ENCODE measurements at regions not wholly inside any gene's neighbourhood (a gene's known extent, or its start where the extent isn't known, plus 50 kb on each side); places are given as distances from the start of the nearest gene placed in this dataset.

GRCh38 chr2:7621018-7621814 lies 704.0 kb downstream of the RNF144A start:
- no peaks in the 10 kb centered on the region for H3K27me3 ChIP-seq (ENCODE audit: insufficient read depth, low read length, poor library complexity, severe bottlenecking)
- no peak overlapping the region for H2AFZ ChIP-seq (ENCODE audit: low read length)
- H3K4me3 ChIP-seq (ENCODE audit: low read length, poor library complexity, severe bottlenecking), result no peak overlapping the region
- TF ChIP-seq EZH2phosphoT487 (IDR thresholded peaks at IDR 0.05; ENCODE audit: borderline replicate concordance) (no peak), CTCF (conservative IDR thresholded peaks at IDR 0.05; ENCODE audit: low read length) (no peak)
- H3K9me2 ChIP-seq (replicated peaks; ENCODE audit: low read depth, low read length), result no peaks in the 10 kb centered on the region
- no peaks in the 10 kb centered on the region for H4K20me1 ChIP-seq (ENCODE audit: insufficient read depth, low read length, poor library complexity, severe bottlenecking)
- no peaks in the 10 kb centered on the region for H3F3A ChIP-seq (ENCODE audit: low read depth)
- no peaks in the 10 kb centered on the region for H3K9me3 ChIP-seq (ENCODE audit: insufficient read depth, low read depth, low read length)
- no peaks in the 10 kb centered on the region for H3K36me3 ChIP-seq (ENCODE audit: insufficient read depth, low read length)
- H3K9ac ChIP-seq (ENCODE audit: low read depth, low read length, poor library complexity, severe bottlenecking), result no peak overlapping the region
- H3K4me1 ChIP-seq (ENCODE audit: insufficient read depth, low read length, poor library complexity, severe bottlenecking), result peaks cover 4% of the 10 kb centered on the region
- H3K4me2 ChIP-seq (ENCODE audit: low read depth, low read length, poor library complexity, severe bottlenecking), result no peak overlapping the region
- no peaks in the 10 kb centered on the region for H3K79me2 ChIP-seq (ENCODE audit: insufficient read depth, low read length)

GRCh38 chr2:7625392-7626138 lies 708.4 kb downstream of the RNF144A start:
- H2AFZ ChIP-seq (ENCODE audit: low read length), result 0 out of 2 replicates have a peak overlapping the region, but pooled peaks have one; percentile 25
- TF ChIP-seq CTCF (conservative IDR thresholded peaks at IDR 0.05; ENCODE audit: low read length) (no peak), EZH2phosphoT487 (IDR thresholded peaks at IDR 0.05; ENCODE audit: borderline replicate concordance) (no peak)

GRCh38 chr2:7626139-7626537 lies 708.9 kb downstream of the RNF144A start:
- Histone ChIP-seq H3K27me3 (ENCODE audit: insufficient read depth, low read length, poor library complexity, severe bottlenecking) (no peaks in the 10 kb centered on the region), H3K9me3 (ENCODE audit: insufficient read depth, low read depth, low read length) (no peaks in the 10 kb centered on the region), H3K9me2 (replicated peaks; ENCODE audit: low read depth, low read length) (no peaks in the 10 kb centered on the region), H4K20me1 (ENCODE audit: insufficient read depth, low read length, poor library complexity, severe bottlenecking) (no peaks in the 10 kb centered on the region), H3F3A (ENCODE audit: low read depth) (no peaks in the 10 kb centered on the region), H3K36me3 (ENCODE audit: insufficient read depth, low read length) (no peaks in the 10 kb centered on the region), H3K4me3 (ENCODE audit: low read length, poor library complexity, severe bottlenecking) (no peak overlapping the region), H3K79me2 (ENCODE audit: insufficient read depth, low read length) (no peaks in the 10 kb centered on the region), H3K4me2 (ENCODE audit: low read depth, low read length, poor library complexity, severe bottlenecking) (no peak overlapping the region), H3K9ac (ENCODE audit: low read depth, low read length, poor library complexity, severe bottlenecking) (no peak overlapping the region), H3K4me1 (ENCODE audit: insufficient read depth, low read length, poor library complexity, severe bottlenecking) (peaks cover 4% of the 10 kb centered on the region), H2AFZ (ENCODE audit: low read length) (0 out of 2 replicates have a peak overlapping the region, but pooled peaks have one; percentile 25)
- no peak for TF ChIP-seq EZH2phosphoT487 (IDR thresholded peaks at IDR 0.05; ENCODE audit: borderline replicate concordance)
- TF ChIP-seq CTCF (conservative IDR thresholded peaks at IDR 0.05; ENCODE audit: low read length), result no peak

More at GRCh38 chr2:7625392-7626138, 708.4 kb downstream of the RNF144A start:
- Histone ChIP-seq H3K9me2 (replicated peaks; ENCODE audit: low read depth, low read length) (no peaks in the 10 kb centered on the region), H3F3A (ENCODE audit: low read depth) (no peaks in the 10 kb centered on the region), H3K4me1 (ENCODE audit: insufficient read depth, low read length, poor library complexity, severe bottlenecking) (peaks cover 4% of the 10 kb centered on the region), H3K79me2 (ENCODE audit: insufficient read depth, low read length) (no peaks in the 10 kb centered on the region), H3K9me3 (ENCODE audit: insufficient read depth, low read depth, low read length) (no peaks in the 10 kb centered on the region), H3K27me3 (ENCODE audit: insufficient read depth, low read length, poor library complexity, severe bottlenecking) (no peaks in the 10 kb centered on the region), H3K9ac (ENCODE audit: low read depth, low read length, poor library complexity, severe bottlenecking) (no peak overlapping the region), H4K20me1 (ENCODE audit: insufficient read depth, low read length, poor library complexity, severe bottlenecking) (no peaks in the 10 kb centered on the region), H3K4me3 (ENCODE audit: low read length, poor library complexity, severe bottlenecking) (no peak overlapping the region), H3K4me2 (ENCODE audit: low read depth, low read length, poor library complexity, severe bottlenecking) (no peak overlapping the region), H3K36me3 (ENCODE audit: insufficient read depth, low read length) (no peaks in the 10 kb centered on the region)

All from Loucy (cell line).